Trophoblast cell (in vitro differentiated cells and primary cell): ENCODE measurements at regions not wholly inside any gene's neighbourhood (a gene's known extent, or its start where the extent isn't known, plus 50 kb on each side); places are given as distances from the start of the nearest gene placed in this dataset.

Experiments
- DNase-seq, 2 donors: peaks; one replicate each; pipeline ENCODE4 v3.0.0-alpha.2; 2016
- H2AFZ ChIP-seq: 2 replicates; pipeline ENCODE4 v1.6.1; 2013; ENCODE audit warnings: low read length, moderate library complexity, mild to moderate bottlenecking; ENCODE audit not compliant: insufficient read depth, poor library complexity
- H2AK5ac ChIP-seq: 2 replicates; pipeline ENCODE4 v1.6.1; 2013; ENCODE audit warnings: mild to moderate bottlenecking, low read length
- H2BK120ac ChIP-seq: 2 replicates; pipeline ENCODE4 v1.6.1; 2013; ENCODE audit warnings: low read length, mild to moderate bottlenecking, moderate library complexity; ENCODE audit not compliant: insufficient read depth, poor library complexity
- H2BK12ac ChIP-seq: 2 replicates; pipeline ENCODE4 v1.6.1; 2013; ENCODE audit warnings: mild to moderate bottlenecking, low read length, moderate library complexity
- H2BK5ac ChIP-seq: 2 replicates; pipeline ENCODE4 v1.6.1; 2013; ENCODE audit warnings: low read length, low read depth, moderate library complexity, mild to moderate bottlenecking; ENCODE audit not compliant: poor library complexity
- H3K14ac ChIP-seq: 2 replicates; pipeline ENCODE4 v1.6.1; 2013; ENCODE audit warnings: mild to moderate bottlenecking, low read length
- H3K18ac ChIP-seq: 2 replicates; pipeline ENCODE4 v1.6.1; 2013; ENCODE audit warnings: mild to moderate bottlenecking, low read length
- H3K23ac ChIP-seq: 2 replicates; pipeline ENCODE4 v1.6.1; 2013; ENCODE audit warnings: low read length
- H3K27ac ChIP-seq: 2 replicates; pipeline ENCODE4 v1.5.1; 2013; ENCODE audit warnings: low read depth, mild to moderate bottlenecking, inconsistent platforms, low read length, moderate library complexity
- H3K27me3 ChIP-seq: 2 replicates; pipeline ENCODE4 v1.6.1; 2013; ENCODE audit warnings: inconsistent platforms, mild to moderate bottlenecking, low read length, moderate library complexity; ENCODE audit not compliant: insufficient read depth
- H3K36me3 ChIP-seq, 2 experiments: 1 replicate in 1 of 2; 2 replicates in 1 of 2; pipeline ENCODE4 v1.6.1; 2013; ENCODE audit warnings: low read length in 2 of 2, mild to moderate bottlenecking in 2 of 2, moderate library complexity in 1 of 2; ENCODE audit not compliant: insufficient read depth in 2 of 2, control insufficient read depth in 1 of 2
- H3K4ac ChIP-seq: 2 replicates; pipeline ENCODE4 v1.6.1; 2013; ENCODE audit warnings: low read depth, mild to moderate bottlenecking, low read length, moderate library complexity
- H3K4me1 ChIP-seq, 2 experiments: 1 replicate in 1 of 2; 2 replicates in 1 of 2; pipeline ENCODE4 v1.6.1; 2013; ENCODE audit warnings: low read length in 2 of 2, mild to moderate bottlenecking in 2 of 2, moderate library complexity in 1 of 2; ENCODE audit not compliant: insufficient read depth in 2 of 2, control insufficient read depth in 1 of 2
- H3K4me2 ChIP-seq: 2 replicates; pipeline ENCODE4 v1.6.1; 2013; ENCODE audit warnings: inconsistent platforms, mild to moderate bottlenecking, low read length, moderate library complexity
- H3K4me3 ChIP-seq: 2 replicates; pipeline ENCODE4 v1.5.1; 2013; ENCODE audit warnings: mild to moderate bottlenecking, low read depth, low read length, inconsistent platforms
- H3K79me1 ChIP-seq: one replicate; pipeline ENCODE4 v1.6.1; 2013; ENCODE audit warnings: low read length
- H3K79me2 ChIP-seq: 2 replicates; pipeline ENCODE4 v1.6.1; 2013; ENCODE audit warnings: low read length, mild to moderate bottlenecking; ENCODE audit not compliant: control insufficient read depth, insufficient read depth, poor library complexity
- H3K9ac ChIP-seq: 2 replicates; pipeline ENCODE4 v1.6.1; 2013; ENCODE audit warnings: mild to moderate bottlenecking, low read length
- H3K9me3 ChIP-seq: 2 replicates; pipeline ENCODE4 v1.6.1; 2013; ENCODE audit warnings: low read depth, mild to moderate bottlenecking, control low read depth, inconsistent platforms, low read length; ENCODE audit not compliant: insufficient read depth
- H4K12ac ChIP-seq: 2 replicates; pipeline ENCODE4 v1.6.1; 2013; ENCODE audit warnings: low read depth, mild to moderate bottlenecking, low read length, moderate library complexity
- H4K8ac ChIP-seq: 2 replicates; pipeline ENCODE4 v1.6.1; 2013; ENCODE audit warnings: low read depth, mild to moderate bottlenecking, low read length, moderate library complexity
- H4K91ac ChIP-seq: one replicate; pipeline ENCODE4 v1.6.1; 2013; ENCODE audit warnings: low read depth, mild to moderate bottlenecking, low read length, moderate library complexity
- WGBS: extraction: QIAGEN DNeasy Blood & Tissue Kit; methylation state at CpG from one replicate; pipeline ENCODE4 v1.1.7; 2013; ENCODE audit warnings: missing lambda C conversion rate; ENCODE audit not compliant: insufficient read length, insufficient coverage; ENCODE audit errors: extremely low coverage; 5-methylcytosine and 5-hydroxymethylcytosine counted together

GRCh38 chr5:104299998-104300706 is 737.6 kb upstream of the NUDT12 start:
- H3K9ac ChIP-seq: no peak overlapping the region
- no CpG with 5 or more reads among the region's 7 CpGs for WGBS

GRCh38 chr5:104298518-104298917 is 735.9 kb upstream of the NUDT12 start:
- DNase-seq: no peak
- Histone ChIP-seq H3K9ac (no peak overlapping the region), H3K27me3 (no peaks in the 10 kb centered on the region), H2AK5ac (no peak overlapping the region), H4K12ac (no peak overlapping the region), H2BK5ac (no peak overlapping the region), H2AFZ (no peak overlapping the region), H3K36me3 (no peaks in the 10 kb centered on the region), H2BK120ac (no peak overlapping the region), H3K4me1 (no peaks in the 10 kb centered on the region), H4K91ac (no peak overlapping the region), H3K9me3 (no peaks in the 10 kb centered on the region), H3K23ac (no peak overlapping the region), H3K14ac (no peak overlapping the region), H2BK12ac (no peak overlapping the region), H3K79me2 (no peaks in the 10 kb centered on the region), H3K4me3 (no peak overlapping the region), H3K79me1 (no peaks in the 10 kb centered on the region), H3K27ac (no peak overlapping the region), H3K4ac (no peak overlapping the region), H4K8ac (no peak overlapping the region), H3K18ac (no peak overlapping the region), H3K4me2 (no peak overlapping the region)
- WGBS: no CpG with 5 or more reads among the region's 5 CpGs

More at GRCh38 chr5:104299998-104300706, 737.6 kb upstream of the NUDT12 start:
- Histone ChIP-seq H4K12ac (no peak overlapping the region), H3K14ac (no peak overlapping the region), H3K4ac (no peak overlapping the region), H3K4me1 (no peaks in the 10 kb centered on the region), H3K4me3 (no peak overlapping the region), H2AFZ (no peak overlapping the region), H3K9me3 (no peaks in the 10 kb centered on the region), H3K23ac (no peak overlapping the region), H3K79me1 (no peaks in the 10 kb centered on the region), H3K36me3 (no peaks in the 10 kb centered on the region), H3K4me2 (no peak overlapping the region), H2AK5ac (no peak overlapping the region), H3K18ac (no peak overlapping the region), H2BK12ac (no peak overlapping the region), H3K27me3 (no peaks in the 10 kb centered on the region), H3K79me2 (no peaks in the 10 kb centered on the region), H4K91ac (no peak overlapping the region), H2BK120ac (no peak overlapping the region), H2BK5ac (no peak overlapping the region), H4K8ac (no peak overlapping the region), H3K27ac (no peak overlapping the region)
- no peak for DNase-seq

GRCh38 chr5:104297076-104297475 is 734.5 kb upstream of the NUDT12 start:
- Histone ChIP-seq H3K79me2 (no peaks in the 10 kb centered on the region), H2BK5ac (no peak overlapping the region), H2AFZ (no peak overlapping the region), H2AK5ac (no peak overlapping the region), H3K27ac (no peak overlapping the region), H3K18ac (no peak overlapping the region), H3K14ac (no peak overlapping the region), H3K4me3 (no peak overlapping the region), H3K27me3 (no peaks in the 10 kb centered on the region), H3K79me1 (no peaks in the 10 kb centered on the region), H3K4me1 (no peaks in the 10 kb centered on the region), H2BK120ac (no peak overlapping the region), H3K9me3 (no peaks in the 10 kb centered on the region), H4K8ac (no peak overlapping the region), H3K23ac (no peak overlapping the region), H4K12ac (no peak overlapping the region), H3K36me3 (no peaks in the 10 kb centered on the region), H3K4me2 (no peak overlapping the region), H3K9ac (no peak overlapping the region), H2BK12ac (no peak overlapping the region), H3K4ac (no peak overlapping the region), H4K91ac (no peak overlapping the region)
- WGBS: no CpG with 5 or more reads among the region's 1 CpG
- DNase-seq: peak in 1 of 2 donors; percentile 44

- no peak overlapping the region for H2AK5ac ChIP-seq
- WGBS: no CpG with 5 or more reads among the region's 1 CpG
- H3K27ac ChIP-seq: no peak overlapping the region
- no peak overlapping the region for H4K12ac ChIP-seq
- H2BK120ac ChIP-seq: no peak overlapping the region
- H2BK5ac ChIP-seq: no peak overlapping the region
- H3K79me2 ChIP-seq: no peaks in the 10 kb centered on the region
- no peak overlapping the region for H3K18ac ChIP-seq
- no peaks in the 10 kb centered on the region for H3K36me3 ChIP-seq
- no peak overlapping the region for H3K23ac ChIP-seq
- no peak overlapping the region for H3K4ac ChIP-seq
- H3K79me1 ChIP-seq: no peaks in the 10 kb centered on the region
- H3K4me2 ChIP-seq: no peak overlapping the region
- H4K91ac ChIP-seq: no peak overlapping the region
- no peak overlapping the region for H2BK12ac ChIP-seq
- DNase-seq: no peak
- H4K8ac ChIP-seq: no peak overlapping the region
- no peaks in the 10 kb centered on the region for H3K9me3 ChIP-seq
- H3K9ac ChIP-seq: no peak overlapping the region
- H3K14ac ChIP-seq: no peak overlapping the region
- no peaks in the 10 kb centered on the region for H3K4me1 ChIP-seq
- no peaks in the 10 kb centered on the region for H3K27me3 ChIP-seq
- H3K4me3 ChIP-seq: no peak overlapping the region
- no peak overlapping the region for H2AFZ ChIP-seq
Observed at GRCh38 chr5:104295991-104296390, 733.4 kb upstream of the NUDT12 start.
